Anterior cingulate cortex (tissue), 58 donors: ENCODE measurements at regions not wholly inside any gene's neighbourhood (a gene's known extent, or its start where the extent isn't known, plus 50 kb on each side); places are given as distances from the start of the nearest gene placed in this dataset.
"Not testable (repeated sequence)": the region's sequence is repeated elsewhere in the genome, so short reads cannot be mapped to it uniquely, and the experiment has no call there.

Experiments
- DNase-seq, 58 donors: peaks; one replicate each; lab custom pipeline; 2025; lab: John Stamatoyannopoulos, UW

- peak in 1 of 58 donors; percentile 7 for DNase-seq
Measured at GRCh38 chr6:140012150-140012549, 637.7 kb upstream of the CITED2 start.

- no peak for DNase-seq
Measured at GRCh38 chr6:140011537-140011936, 637.1 kb upstream of the CITED2 start.

- DNase-seq = no peak
Measured at GRCh38 chr6:140009286-140009685, 634.8 kb upstream of the CITED2 start.

- no peak for DNase-seq
Measured at GRCh38 chr6:140007525-140007924, 633.1 kb upstream of the CITED2 start.

- no peak for DNase-seq
Measured at GRCh38 chr6:140003217-140003616, 628.8 kb upstream of the CITED2 start.

- DNase-seq = no peak
Measured at GRCh38 chr6:140002396-140003022, 628.1 kb upstream of the CITED2 start.

- no peak for DNase-seq
Measured at GRCh38 chr6:140001821-140002341, 627.4 kb upstream of the CITED2 start.

- no peak for DNase-seq
Measured at GRCh38 chr6:140001005-140001404, 626.6 kb upstream of the CITED2 start.

- not testable (repeated sequence) for DNase-seq
Measured at GRCh38 chr6:139999661-140000060, 625.2 kb upstream of the CITED2 start.

- DNase-seq = not testable (repeated sequence)
Measured at GRCh38 chr6:139998478-139998877, 624.0 kb upstream of the CITED2 start.

- DNase-seq = no peak
Measured at GRCh38 chr6:139996253-139996834, 621.9 kb upstream of the CITED2 start.

GRCh38 chr6:139994998-139995397 is 620.5 kb upstream of the CITED2 start:
- no peak for DNase-seq

GRCh38 chr6:139990856-139991465 is 616.5 kb upstream of the CITED2 start:
- peak in 1 of 58 donors; percentile 12 for DNase-seq

- DNase-seq = peak in 2 of 58 donors; percentile 13 to 26
Measured at GRCh38 chr6:139990026-139990686, 615.7 kb upstream of the CITED2 start.

- DNase-seq = no peak
Measured at GRCh38 chr6:139988685-139989084, 614.2 kb upstream of the CITED2 start.

GRCh38 chr6:139987091-139987490 is 612.6 kb upstream of the CITED2 start:
- no peak for DNase-seq

- DNase-seq = no peak
Measured at GRCh38 chr6:139985236-139985815, 610.9 kb upstream of the CITED2 start.

- no peak for DNase-seq
Measured at GRCh38 chr6:139984317-139984716, 609.9 kb upstream of the CITED2 start.

- DNase-seq = no peak
Measured at GRCh38 chr6:139983555-139984276, 609.3 kb upstream of the CITED2 start.

GRCh38 chr6:139982652-139983295 is 608.3 kb upstream of the CITED2 start:
- no peak for DNase-seq
